Transverse colon (tissue), 4 donors: ENCODE measurements at regions not wholly inside any gene's neighbourhood (a gene's known extent, or its start where the extent isn't known, plus 50 kb on each side); places are given as distances from the start of the nearest gene placed in this dataset.
"Not testable (repeated sequence)": the region's sequence is repeated elsewhere in the genome, so short reads cannot be mapped to it uniquely, and the experiment has no call there.

Experiments
- DNase-seq: peaks from one replicate; pipeline ENCODE4 v3.0.0-alpha.2; 2019
- H3K27ac ChIP-seq, 4 donors: fragments of 200-600 bp; sonication (generic); 2 replicates each; pipeline ENCODE4 v1.5.1; 2016 to 2018; ENCODE audit warnings: inconsistent platforms in 4 of 4
- H3K27me3 ChIP-seq: fragments of 200-600 bp; sonication (generic); 2 replicates; pipeline ENCODE4 v1.5.1; 2017; ENCODE audit warnings: inconsistent platforms
- H3K36me3 ChIP-seq, 4 donors: fragments of 200-600 bp; sonication (generic); 2 replicates each; pipeline ENCODE4 v1.5.1; 2017 to 2019; ENCODE audit warnings: inconsistent platforms in 4 of 4
- H3K4me1 ChIP-seq, 4 donors: fragments of 200-600 bp; sonication (generic); 2 replicates each; pipeline ENCODE4 v1.5.1; 2017 to 2020; ENCODE audit warnings: inconsistent platforms in 4 of 4
- H3K4me3 ChIP-seq, 4 donors: fragments of 200-600 bp; sonication (generic); 1 replicate in 1 of 4; 2 replicates in 3 of 4; pipeline versions ENCODE4 v1.5.1 to v1.6.1; 2017 to 2019; ENCODE audit warnings: inconsistent platforms in 4 of 4
- H3K9me3 ChIP-seq, 2 donors: fragments of 200-600 bp; sonication (generic); 2 replicates each; pipeline ENCODE4 v1.5.1; 2017 to 2019; ENCODE audit warnings: inconsistent platforms in 2 of 2
- EP300 ChIP-seq: sonication (generic); formaldehyde crosslinking; IDR thresholded peaks from one replicate; pipeline ENCODE4 v1.6.1; 2017; ENCODE audit warnings: antibody characterized with exemption, low read depth
- POLR2A ChIP-seq: fragments of 450-650 bp; IDR thresholded peaks from one replicate; pipeline ENCODE4 v1.6.1; 2016; ENCODE audit warnings: antibody characterized with exemption, mild to moderate bottlenecking, moderate library complexity
- POLR2AphosphoS5 ChIP-seq, 3 donors: sonication (generic); formaldehyde crosslinking; IDR thresholded peaks; one replicate each; pipeline ENCODE4 v1.6.1; 2016; ENCODE audit warnings: antibody characterized with exemption in 3 of 3
- WGBS, 2 donors: methylation state at CpG; one replicate each; pipeline ENCODE4 v1.1.5; 2018; ENCODE audit warnings: low coverage in 1 of 2; 5-methylcytosine and 5-hydroxymethylcytosine counted together
- in situ Hi-C, 4 donors: fragments of 200-750 bp; cut with MboI; loops; one replicate each; pipeline versions ENCODE4 v1.15.0 to v1.15.1; 2017; ENCODE audit warnings: low sequenced_read_pairs in 3 of 4, low pct_ligation_motif_present in 1 of 4, low pct_unique_long_range_greater_than_20kb in 1 of 4
- intact Hi-C: fragments of 100-400 bp; cut with DNase I; formaldehyde crosslinking; loops from one replicate; pipeline ENCODE4 v1.15.1; 2023; ENCODE audit warnings: low total_unique reads
- TF ChIP-seq, protein P1 (sequence below), 5 experiments: fragments of 200-600 bp in 3 of 5; fragments of 450-650 bp in 2 of 5; sonication (generic) in 3 of 5; IDR thresholded peaks; 1 replicate in 2 of 5; 2 replicates in 3 of 5; pipeline ENCODE4 v1.5.1; 2016 to 2017; ENCODE audit warnings: antibody characterized with exemption in 5 of 5, inconsistent platforms in 3 of 5, mild to moderate bottlenecking in 2 of 5, moderate library complexity in 1 of 5

DNA sequence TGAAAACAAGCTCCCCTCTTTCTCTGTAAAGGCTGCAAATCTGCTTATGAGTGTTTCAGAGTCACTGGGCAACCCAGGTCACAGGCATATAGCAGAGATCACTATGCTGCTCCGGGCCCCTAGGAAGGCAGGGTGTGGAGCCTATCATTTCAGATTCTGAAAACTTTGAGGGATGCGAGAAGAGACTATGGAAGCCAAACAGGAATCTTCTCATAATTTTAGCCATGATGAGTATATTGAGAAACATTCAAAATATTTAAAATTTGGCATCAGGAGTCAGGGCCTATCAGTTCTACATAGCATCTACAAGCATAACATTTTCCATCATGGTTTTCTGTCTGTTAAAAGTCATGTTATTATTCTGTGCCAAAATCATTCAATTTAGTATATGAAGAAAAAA lies 61.7 kb upstream of the ATXN3L start:
- Histone ChIP-seq H3K4me3 (no peak overlapping the region), H3K9me3 (no peaks in the 10 kb centered on the region), H3K27ac (no peak overlapping the region), H3K27me3 (no peaks in the 10 kb centered on the region), H3K4me1 (no peaks in the 10 kb centered on the region), H3K36me3 (no peaks in the 10 kb centered on the region)
- 86 to 100% methylated on average over 1 to 2 of the region's 2 CpGs for WGBS, 2 donors
- no peak for DNase-seq
- TF ChIP-seq POLR2A (no peak), EP300 (no peak), POLR2AphosphoS5 (IDR thresholded peaks at IDR 0.05) (no peak)
- TF ChIP-seq, protein P1, sequence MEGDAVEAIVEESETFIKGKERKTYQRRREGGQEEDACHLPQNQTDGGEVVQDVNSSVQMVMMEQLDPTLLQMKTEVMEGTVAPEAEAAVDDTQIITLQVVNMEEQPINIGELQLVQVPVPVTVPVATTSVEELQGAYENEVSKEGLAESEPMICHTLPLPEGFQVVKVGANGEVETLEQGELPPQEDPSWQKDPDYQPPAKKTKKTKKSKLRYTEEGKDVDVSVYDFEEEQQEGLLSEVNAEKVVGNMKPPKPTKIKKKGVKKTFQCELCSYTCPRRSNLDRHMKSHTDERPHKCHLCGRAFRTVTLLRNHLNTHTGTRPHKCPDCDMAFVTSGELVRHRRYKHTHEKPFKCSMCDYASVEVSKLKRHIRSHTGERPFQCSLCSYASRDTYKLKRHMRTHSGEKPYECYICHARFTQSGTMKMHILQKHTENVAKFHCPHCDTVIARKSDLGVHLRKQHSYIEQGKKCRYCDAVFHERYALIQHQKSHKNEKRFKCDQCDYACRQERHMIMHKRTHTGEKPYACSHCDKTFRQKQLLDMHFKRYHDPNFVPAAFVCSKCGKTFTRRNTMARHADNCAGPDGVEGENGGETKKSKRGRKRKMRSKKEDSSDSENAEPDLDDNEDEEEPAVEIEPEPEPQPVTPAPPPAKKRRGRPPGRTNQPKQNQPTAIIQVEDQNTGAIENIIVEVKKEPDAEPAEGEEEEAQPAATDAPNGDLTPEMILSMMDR (IDR thresholded peaks at IDR 0.05): no peak
- in situ Hi-C loops (no loop called here), intact Hi-C loops (no loop called here)

DNA sequence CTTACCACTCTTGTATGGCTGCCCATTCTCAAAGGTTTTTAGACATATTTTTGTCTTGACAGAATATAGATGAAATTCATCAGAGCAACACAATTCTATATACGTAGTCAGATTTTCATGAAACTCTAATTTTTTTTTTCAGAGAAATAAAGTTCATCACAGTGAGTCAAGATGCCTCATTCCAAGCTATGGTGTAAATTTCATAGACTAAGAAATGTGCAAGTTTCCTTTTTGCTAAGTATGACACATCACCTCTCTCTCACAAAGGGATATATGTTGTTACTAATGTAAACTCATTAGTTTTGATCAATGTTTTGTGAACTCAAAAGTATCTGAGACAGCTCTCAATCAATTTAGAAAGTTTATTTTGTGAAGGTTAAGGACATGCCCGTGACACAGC lies 60.4 kb upstream of the ATXN3L start:
- DNase-seq: no peak
- Histone ChIP-seq H3K27me3 (no peaks in the 10 kb centered on the region), H3K4me1 (no peaks in the 10 kb centered on the region), H3K4me3 (no peak overlapping the region), H3K36me3 (no peaks in the 10 kb centered on the region), H3K27ac (no peak overlapping the region), H3K9me3 (no peaks in the 10 kb centered on the region)
- WGBS, 2 donors: 33% methylated on average over 2 of the region's 2 CpGs; no CpG with 5 or more reads in 1 of the 2 donors
- in situ Hi-C loops: no loop called here
- intact Hi-C loops: no loop called here
- TF ChIP-seq POLR2AphosphoS5 (IDR thresholded peaks at IDR 0.05) (no peak), EP300 (no peak), POLR2A (no peak)
- TF ChIP-seq, protein P1 (IDR thresholded peaks at IDR 0.05): no peak

DNA sequence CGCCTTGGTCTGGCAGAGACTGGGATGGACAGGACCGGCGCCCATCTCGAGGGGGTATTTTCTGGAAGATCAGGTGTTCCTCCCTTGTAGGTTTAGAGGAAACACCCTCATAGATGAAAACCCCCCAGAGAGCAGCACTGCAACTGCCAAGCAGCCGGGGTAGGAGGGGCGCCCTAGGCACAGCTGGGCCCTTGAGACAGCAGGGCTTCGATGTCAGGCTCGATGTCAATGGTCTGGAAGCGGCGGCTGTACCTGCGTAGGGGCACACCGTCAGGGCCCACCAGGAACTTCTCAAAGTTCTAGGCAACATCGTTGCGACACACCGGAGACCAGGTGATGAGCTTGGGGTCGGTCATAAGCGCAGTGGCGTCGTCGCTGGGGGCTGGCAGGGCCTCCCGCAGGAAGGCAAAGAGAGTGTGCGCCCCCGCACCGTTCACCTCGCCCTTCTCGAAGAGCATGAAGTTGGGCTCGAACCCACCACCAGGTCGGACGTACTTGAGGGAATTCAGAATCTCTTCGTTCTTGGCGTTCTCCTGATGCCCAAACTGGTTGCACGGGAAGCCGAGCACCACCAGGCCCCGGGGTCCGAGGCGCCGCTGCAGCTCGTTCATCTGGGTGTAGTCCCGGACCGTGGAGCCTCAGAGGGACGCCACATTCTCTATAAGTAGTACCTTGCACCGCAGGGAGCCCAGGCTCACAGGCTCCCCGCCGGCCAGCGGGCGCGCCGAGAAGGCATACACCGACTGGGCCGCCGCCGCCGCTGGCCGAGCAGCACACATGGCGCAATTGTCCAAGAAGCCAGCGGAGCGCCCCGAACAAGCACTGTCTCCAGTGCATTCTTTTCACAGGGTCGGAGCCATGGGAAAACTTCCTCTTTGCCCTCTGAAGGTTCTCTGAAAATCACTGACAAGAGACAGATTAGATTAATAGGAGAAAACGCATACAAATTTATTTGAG lies 59.0 kb upstream of the ATXN3L start:
- 92% methylated on average over 51 of the region's 60 CpGs; no CpG with 5 or more reads in 1 of the 2 donors for WGBS, 2 donors
- H3K9me3 ChIP-seq, intact Hi-C loops, H3K27ac ChIP-seq, H3K36me3 ChIP-seq, H3K27me3 ChIP-seq, H3K4me1 ChIP-seq, H3K4me3 ChIP-seq, in situ Hi-C loops: not testable (repeated sequence)
- DNase-seq: peak; percentile 16

DNA sequence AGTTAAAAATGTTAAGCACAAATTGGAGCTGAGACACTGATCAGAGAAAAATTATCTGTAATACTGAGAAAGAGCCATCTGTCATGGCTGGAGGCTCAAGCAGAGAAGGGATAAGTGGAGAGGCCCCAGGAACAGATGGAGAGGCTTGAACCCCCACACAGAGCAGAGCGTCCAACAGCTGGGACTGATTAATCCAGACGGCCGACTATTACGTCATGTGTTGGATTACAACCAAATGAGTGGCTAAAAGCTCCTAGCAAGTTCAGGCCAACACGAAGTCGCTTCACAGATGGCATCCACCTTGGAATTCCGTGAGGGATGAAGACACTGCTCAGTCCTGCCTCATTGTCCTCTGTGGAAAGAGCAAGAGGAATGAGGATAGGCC lies 57.7 kb upstream of the ATXN3L start:
- H3K36me3 ChIP-seq: no peaks in the 10 kb centered on the region
- no peaks in the 10 kb centered on the region for H3K4me1 ChIP-seq
- TF ChIP-seq POLR2A (no peak), EP300 (no peak), POLR2AphosphoS5 (IDR thresholded peaks at IDR 0.05) (no peak)
- TF ChIP-seq, protein P1 (IDR thresholded peaks at IDR 0.05): no peak
- H3K27me3 ChIP-seq: no peaks in the 10 kb centered on the region
- no peak overlapping the region for H3K4me3 ChIP-seq
- no peaks in the 10 kb centered on the region for H3K9me3 ChIP-seq
- H3K27ac ChIP-seq: peak overlapping the region in 1 of 4 donors; percentile 8
- in situ Hi-C loops (no loop called here), intact Hi-C loops (no loop called here)
- no peak for DNase-seq
- WGBS, 2 donors: 78 to 84% methylated on average over 3 to 7 of the region's 7 CpGs
